HG03064 (cell line): ENCODE measurements at regions not wholly inside any gene's neighbourhood (a gene's known extent, or its start where the extent isn't known, plus 50 kb on each side); places are given as distances from the start of the nearest gene placed in this dataset.

Experiments used
- ATAC-seq: cut with Tn5 transposase; IDR thresholded peaks from one replicate; pipeline ENCODE4 v1.9.1; 2021; ENCODE audit warnings: low read depth; ENCODE audit not compliant: unreplicated experiment

- no peak for ATAC-seq
Observed at GRCh38 chr3:31129241-31129640, 234.8 kb upstream of the GADL1 start.

- no peak for ATAC-seq
Observed at GRCh38 chr3:31132132-31132769, 237.8 kb upstream of the GADL1 start.

GRCh38 chr3:31133541-31133940, 239.1 kb upstream of the GADL1 start:
- ATAC-seq: no peak

DNA sequence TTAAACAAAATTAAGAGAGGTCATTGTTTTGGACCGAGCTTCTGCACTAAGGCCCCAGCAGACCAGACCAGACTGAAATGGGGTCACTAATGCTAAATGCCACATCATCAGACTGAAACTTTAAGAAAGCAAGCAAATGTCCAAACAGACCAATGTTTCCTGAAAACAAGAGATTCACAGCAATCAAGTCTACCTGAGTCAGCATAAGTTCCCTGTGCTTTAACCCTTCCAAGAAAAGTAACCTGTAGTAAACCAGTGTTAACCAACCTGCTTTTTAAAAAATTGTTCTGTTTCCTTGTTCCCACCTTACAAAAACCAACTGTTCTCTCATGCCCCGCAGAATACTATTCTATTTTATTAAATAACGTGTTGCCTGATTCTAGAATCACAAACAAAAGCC, 241.1 kb upstream of the GADL1 start:
- no peak for ATAC-seq

DNA sequence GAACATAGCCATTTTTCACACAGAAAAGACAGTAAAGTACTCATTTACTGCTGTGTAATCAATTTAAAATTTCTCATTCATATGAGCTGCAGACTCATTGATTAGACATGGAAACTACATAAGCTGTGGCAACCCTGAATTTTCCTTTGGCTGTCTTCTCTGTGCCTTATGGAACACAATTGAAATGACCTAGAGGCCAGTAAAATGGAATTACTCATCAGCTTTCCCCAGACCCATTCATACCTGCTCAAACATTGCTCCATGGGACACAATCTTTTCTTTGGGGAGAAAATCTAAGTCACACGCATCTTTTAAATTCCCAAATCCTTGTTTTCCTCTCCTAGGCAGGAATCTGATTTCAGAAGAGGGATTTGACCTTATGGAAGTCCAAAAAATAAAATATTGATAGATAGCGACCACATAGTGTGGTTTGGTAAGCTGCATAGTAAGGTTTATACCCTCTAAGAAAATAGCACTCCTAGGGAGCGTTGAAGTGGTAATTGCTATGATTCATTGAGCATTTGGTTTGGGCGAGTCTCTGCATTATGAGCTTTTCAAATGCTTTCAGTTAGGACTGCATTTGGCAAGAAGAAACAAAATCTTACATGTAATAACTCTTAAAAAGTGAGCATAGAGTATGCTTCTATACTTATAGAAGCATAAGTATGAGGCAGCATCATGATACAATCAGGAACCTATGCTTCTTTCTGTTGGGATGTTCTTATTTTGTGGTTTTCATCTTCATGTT, 243.4 kb upstream of the GADL1 start:
- ATAC-seq: no peak

DNA sequence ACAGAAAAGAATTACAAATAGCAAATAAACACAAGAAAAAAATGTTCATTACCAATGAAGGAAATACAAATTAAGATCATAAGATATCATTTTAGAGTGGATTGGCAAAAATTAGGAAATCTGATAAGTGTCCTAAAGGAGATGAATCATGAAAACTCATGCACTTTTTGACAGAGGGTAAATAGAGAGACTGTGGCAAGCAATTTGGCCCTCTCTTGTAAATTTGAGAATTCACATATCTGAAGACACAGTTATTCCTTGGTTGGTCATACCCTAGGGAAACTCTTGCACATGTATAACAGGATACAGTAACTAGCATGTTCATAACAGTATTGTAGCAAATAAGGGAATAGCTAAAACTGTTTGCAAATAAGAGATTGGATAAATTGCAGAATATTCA, 246.0 kb upstream of the GADL1 start:
- no peak for ATAC-seq

DNA sequence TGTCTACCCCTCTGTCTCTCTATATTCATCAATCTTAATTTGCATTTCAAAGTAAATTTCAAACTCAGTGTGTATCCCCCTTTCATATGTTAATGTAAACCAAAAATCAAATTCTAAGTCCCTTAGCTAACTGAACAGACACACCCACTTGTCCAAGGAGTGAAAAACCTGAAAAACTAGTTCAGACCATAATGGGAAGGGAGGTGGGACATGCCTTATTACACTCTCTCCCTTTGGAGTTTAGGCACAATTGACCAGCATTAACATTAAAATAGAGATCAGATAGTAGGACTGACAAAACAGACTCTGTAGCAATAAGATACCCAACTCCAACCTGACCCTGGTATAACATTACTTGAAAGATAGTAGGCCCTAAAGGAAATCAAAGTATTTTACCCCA, 247.7 kb upstream of the GADL1 start:
- no peak for ATAC-seq

DNA sequence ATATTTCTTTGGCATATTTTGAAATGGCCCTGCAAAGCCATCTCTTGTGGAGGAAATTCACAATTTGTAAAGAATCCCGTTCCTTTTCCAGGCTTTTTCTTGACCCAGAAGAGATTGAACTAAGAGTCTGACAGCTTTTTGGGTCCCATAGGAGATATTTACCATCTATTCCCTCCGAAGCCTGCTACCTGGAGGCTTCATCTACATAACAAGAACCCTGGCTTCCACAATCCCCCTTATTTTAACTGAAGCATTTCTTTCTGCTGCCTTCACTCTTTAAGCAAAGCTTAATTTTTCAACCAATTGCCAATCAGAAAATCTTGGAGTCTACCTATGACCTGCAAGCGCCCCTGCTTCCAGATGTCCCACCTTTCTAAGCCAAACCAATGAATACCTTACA, 248.1 kb upstream of the GADL1 start:
- no peak for ATAC-seq

DNA sequence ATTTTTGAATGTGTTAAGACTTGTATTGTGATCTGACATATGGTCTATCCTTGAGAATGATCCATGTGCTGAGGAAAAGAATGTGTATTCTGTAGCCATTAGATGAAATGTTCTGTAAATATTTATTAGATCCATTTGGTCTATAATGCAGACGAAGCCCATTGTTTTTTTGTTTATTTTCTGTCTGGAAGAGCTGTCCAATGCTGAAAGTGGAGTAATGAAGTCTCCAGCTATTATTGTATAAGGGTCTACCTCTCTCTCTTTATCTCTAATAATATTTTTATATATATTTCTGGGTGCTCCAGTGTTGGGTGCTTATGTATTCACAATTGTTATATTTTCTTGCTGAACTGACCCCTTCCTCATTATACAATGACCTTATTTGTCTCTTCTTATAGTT, 250.6 kb upstream of the GADL1 start:
- ATAC-seq: no peak

- no peak for ATAC-seq
Observed at GRCh38 chr3:31147550-31147949, 253.1 kb upstream of the GADL1 start.

DNA sequence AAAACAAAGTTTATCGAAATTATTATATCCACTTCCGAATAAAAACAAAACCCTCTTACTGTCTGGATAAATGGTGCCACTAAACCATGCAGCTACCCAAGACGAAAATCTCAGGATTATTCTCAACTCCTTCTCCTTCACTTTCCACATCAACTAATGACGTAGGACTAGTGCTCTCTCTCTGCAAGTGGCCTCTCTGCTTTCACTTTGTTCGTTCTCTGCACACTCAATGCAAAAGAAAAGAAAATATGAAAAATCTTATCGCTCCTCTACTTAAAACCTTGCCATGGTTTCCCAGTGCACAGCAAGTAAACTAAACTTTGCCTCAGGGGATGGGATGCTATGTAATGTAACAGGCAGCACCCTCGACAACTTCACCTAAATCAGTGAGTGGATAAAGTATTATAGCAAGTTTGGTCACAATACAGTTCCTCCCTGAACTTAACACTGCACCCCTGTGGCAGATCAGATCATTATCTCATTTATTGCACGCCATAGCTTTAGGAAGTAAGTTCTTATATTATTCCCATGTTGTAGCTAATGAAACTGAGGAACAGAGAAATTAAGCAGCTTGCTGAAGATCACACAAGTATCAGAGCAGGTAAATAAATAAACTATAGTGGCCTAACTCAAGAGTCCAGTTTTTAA, 262.7 kb upstream of the GADL1 start:
- ATAC-seq: no peak

- no peak for ATAC-seq
Observed at GRCh38 chr3:31157893-31158620, 263.6 kb upstream of the GADL1 start.

DNA sequence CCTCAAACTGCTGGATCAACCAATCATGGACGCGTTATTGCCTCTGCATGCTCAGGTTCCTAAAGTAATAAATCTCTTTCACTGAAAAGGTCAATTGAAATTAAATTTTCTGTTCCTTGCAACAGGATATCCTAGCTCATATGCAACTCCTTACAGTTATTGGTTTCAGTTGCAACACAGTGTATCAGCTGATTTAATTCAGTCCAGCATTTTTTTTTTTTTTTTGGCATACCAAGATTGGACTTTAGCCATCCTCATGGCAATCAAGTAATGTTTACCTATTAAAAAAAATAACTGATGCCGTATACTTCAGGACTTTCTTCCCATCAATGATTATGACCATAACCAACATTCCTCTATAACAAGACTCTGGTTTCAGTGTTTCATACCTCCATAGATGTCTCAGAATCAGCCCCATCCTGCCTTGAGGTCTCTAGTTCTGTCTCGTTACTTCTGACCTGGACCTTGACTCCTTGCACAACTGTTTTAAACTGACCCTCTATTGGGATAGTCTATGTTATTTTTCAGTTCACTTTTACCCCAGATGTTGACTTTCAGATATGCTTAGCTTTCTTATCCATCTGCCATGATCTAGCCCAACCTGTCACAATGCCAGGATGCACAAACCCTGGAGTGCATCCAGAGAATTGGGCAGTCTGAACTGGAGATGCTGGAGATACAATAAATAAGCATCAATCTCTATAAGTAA, 265.0 kb upstream of the GADL1 start:
- ATAC-seq: no peak

GRCh38 chr3:31161889-31162288, 267.4 kb upstream of the GADL1 start:
- ATAC-seq: no peak

DNA sequence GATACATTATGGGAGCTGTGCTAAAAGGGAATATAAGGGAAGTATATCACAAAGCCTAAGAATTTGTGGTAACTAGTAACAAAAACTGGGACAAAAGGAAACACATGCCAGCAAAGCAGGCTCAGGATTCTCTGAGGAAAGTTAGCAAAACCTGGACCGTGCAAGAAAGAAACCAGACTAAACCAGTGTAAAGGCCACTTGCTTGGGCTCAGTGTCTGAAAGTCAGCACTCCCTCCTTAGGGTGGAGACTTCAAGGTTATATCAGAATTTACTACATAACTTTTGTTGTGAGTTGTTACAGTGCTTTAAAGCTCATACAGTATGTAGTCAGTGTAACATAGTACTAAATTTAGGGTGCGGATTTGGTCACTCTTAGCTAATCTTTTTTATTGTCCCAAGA, 269.9 kb upstream of the GADL1 start:
- ATAC-seq: no peak

DNA sequence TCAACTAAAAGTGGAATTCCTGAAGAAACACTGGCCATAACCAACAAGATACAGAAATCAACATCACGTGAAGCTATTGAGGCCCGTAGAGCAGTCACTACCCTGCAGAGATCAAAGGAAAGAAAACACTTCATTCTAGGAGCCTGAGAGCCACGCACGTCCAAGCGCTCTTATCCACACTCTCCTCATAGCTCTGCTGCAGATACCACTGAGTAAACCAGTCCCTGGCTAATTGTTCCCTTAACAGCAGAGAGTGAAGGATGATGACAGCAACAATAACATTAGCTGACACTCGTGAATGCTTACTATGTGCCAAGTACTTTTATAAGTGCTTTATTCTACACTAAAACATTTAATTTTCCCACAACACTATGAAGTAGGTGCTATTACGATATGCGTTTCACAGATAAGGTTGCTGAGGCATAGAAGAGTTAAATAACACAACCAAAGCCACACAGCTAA, 271.0 kb upstream of the GADL1 start:
- no peak for ATAC-seq

DNA sequence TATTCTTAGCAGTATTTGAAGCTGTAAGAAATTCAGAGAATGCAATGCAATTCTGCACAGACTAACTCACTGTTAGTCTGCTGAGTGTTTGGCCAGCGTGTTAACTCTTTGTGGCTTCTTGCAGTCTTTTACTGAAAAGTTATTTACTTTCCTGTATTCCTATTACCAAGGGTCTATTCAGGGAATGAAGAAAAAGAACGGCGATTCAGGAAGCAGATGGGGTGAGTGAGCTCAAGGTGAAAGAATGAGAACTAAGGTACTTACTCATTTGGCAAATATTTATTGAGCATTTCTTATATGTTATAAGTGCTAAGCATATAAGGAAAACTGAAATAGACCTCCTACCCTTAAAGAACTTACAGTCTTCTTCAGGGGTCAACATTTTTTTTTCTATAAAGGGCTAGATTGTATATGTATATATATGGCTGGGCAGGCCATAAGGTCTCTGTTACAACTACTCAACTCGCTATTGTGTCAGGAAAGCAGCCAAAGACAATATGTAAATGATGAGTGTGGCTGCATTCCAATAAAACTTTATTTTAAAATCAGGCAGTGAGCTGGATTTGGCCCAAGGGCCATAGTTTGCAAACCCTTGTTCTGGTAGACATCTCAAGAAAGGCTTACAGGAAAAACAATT, 271.9 kb upstream of the GADL1 start:
- no peak for ATAC-seq

- no peak for ATAC-seq
Observed at GRCh38 chr3:31167666-31168065, 273.2 kb upstream of the GADL1 start.

DNA sequence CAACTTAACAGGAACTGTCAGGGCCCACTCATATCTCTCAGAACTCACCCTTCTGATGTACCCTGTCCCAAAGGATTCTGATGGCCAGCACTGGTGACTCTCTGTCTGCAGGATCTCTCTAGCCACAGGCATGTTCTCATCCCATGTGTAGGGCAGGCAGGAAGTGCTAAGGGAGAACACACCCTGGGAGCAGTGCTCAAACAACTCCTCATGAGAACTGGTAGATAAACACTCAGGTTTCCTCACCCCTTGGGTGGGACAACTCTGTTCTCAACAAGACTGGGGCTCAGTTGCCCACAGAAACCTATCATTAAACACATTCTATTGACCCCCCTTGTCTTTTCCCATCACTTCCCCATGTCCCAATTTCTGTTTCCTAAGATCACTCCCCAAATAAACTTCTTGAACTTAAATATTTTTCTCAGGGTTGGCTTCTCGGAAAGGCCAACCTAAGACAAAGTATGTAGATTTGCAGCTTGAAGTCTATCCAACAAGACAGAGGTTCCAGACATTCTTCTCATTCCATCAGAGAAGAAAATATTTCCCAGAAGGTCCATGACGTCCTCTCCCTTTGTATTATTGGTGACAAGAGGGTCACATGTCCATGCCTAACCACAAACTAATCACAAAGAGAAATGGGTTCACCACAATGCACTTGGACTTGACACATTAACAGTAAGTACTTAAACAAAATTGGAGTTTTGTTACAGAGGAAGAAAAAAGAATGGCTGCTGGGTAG, 276.6 kb upstream of the GADL1 start:
- ATAC-seq: no peak
